NCI-H187 (cell line): ENCODE measurements at regions not wholly inside any gene's neighbourhood (a gene's known extent, or its start where the extent isn't known, plus 50 kb on each side); places are given as distances from the start of the nearest gene placed in this dataset.
"Not testable (repeated sequence)": the region's sequence is repeated elsewhere in the genome, so short reads cannot be mapped to it uniquely, and the experiment has no call there.

Experiments
- DNase-seq, 2 experiments: peaks; one replicate each; lab custom pipeline; 2025; lab: John Stamatoyannopoulos, UW

DNA sequence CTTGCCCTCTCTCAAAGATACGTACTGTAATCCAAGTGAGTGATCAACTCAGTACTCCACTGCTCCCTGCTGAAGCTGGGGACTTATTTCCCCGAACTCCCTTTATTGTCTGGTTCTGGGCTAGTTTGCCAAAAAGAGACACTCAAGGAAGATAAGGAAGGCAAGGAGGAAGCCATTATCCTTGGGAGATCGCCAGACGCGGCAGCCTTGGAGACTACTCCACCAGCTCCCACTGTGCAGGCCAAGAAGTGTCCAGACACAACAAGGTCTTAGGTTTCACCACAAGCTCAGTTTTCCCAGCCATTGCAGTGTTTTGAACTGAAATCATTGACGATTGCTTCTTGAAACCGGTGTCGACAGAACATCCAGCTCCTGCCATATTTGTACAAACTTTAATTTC, 439.6 kb upstream of the UBE2E3 start:
- no peak for DNase-seq

DNA sequence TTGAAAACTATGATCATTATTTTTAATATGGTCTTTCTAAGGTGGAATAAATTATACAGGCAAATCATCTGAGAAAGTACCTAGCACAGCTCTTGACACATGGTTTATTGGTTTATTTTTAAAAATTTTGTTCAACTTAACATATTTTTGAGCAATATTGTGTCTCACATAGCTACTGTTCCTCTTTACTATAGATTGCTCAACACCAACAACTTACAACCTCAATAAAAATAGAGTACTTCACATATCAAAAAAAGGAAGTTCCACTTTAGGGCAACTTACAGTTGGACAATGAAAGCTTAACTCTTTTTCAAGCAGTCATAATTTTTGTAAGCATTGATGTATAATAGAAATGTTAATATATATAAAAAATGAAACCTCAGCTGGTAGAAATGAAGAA, 440.9 kb upstream of the UBE2E3 start:
- no peak for DNase-seq

GRCh38 chr2:180535289-180535688, 445.1 kb upstream of the UBE2E3 start:
- no peak for DNase-seq

- not testable (repeated sequence) for DNase-seq
Observed at GRCh38 chr2:180531787-180532186, 448.6 kb upstream of the UBE2E3 start.

DNA sequence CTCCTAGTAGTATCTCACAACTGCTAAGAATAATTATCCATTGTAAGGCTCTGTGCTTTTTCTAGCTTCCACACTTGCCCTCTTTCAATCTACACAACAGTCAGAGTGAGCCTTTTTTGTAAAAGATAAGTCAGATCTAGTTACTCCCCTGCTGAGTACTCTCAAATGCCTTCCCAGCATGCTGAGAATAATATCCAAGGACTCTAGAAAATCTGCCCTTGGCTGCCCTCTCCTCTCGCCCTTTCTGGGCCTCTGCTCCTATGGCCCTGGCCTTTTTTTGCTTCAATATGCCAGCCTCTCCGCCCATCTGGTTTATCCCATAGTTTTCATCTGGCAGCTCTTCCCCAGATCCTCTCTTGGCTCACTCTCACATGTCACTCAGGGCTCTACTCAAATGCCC, 455.9 kb upstream of the UBE2E3 start:
- no peak for DNase-seq

GRCh38 chr2:180523621-180524340, 456.6 kb upstream of the UBE2E3 start:
- DNase-seq = no peak

GRCh38 chr2:180520921-180521581, 459.4 kb upstream of the UBE2E3 start:
- DNase-seq = no peak

DNA sequence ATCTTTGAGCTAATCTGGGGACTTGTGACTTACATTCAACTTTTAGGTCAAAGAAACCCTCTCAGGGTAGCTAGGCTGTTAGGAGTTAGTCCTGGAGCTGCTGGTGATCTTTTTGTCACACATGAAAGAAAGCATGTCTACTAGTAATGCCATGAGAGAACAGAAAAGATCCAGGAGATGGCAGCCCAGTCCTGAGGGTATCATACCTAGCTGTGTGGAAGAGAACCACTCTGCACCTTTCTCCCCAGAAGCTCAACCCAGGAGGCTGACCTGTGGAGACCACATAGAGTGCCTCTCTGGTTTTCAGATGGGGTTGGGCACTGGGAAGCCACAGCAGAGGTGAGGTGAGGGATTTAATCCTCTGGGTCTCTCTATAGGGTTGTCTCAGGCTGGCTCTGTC, 460.2 kb upstream of the UBE2E3 start:
- DNase-seq = no peak

- no peak for DNase-seq
Observed at GRCh38 chr2:180519276-180519675, 461.1 kb upstream of the UBE2E3 start.

GRCh38 chr2:180516232-180516631, 464.2 kb upstream of the UBE2E3 start:
- DNase-seq = no peak

GRCh38 chr2:180513389-180513788, 467.0 kb upstream of the UBE2E3 start:
- DNase-seq = no peak

DNA sequence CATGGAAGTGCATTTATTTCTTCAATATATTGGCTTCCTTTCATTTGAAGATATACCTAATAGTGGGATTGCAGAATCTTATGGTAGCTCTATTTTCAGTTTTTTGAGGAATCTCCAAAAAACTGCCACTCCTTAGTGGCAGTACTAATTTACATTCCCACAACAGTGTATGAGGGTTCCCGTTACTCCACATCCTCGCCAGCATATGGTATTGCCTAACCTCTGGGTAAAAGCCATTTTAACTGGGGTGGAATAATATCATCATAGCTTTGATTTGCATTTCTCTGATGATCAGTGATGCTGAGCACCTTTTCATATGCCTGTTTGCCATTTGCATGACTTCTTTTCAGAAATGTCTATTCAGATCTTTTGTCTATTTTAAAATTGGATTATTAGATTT, 471.9 kb upstream of the UBE2E3 start:
- no peak for DNase-seq

GRCh38 chr2:180507028-180507427, 473.4 kb upstream of the UBE2E3 start:
- DNase-seq = no peak

DNA sequence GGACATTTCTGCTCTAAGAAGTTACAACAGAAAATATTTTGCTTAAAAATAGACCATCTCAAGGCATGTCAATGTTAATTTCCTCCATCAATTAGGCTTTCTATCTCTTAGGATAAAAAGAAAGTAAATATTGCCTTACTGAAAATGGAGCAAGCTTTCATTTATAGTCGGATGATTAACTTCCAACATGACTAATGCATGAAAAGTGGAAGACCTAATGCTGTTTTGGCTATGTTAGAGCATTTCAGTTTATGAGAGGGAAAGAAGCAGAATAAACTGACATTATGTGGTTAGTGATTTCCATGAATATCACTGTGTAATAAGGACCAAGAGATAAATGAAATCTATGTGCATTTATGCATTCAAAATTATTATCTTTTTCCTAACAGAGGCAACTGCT, 475.2 kb upstream of the UBE2E3 start:
- DNase-seq = no peak

GRCh38 chr2:180497621-180498152, 482.7 kb upstream of the UBE2E3 start:
- DNase-seq = no peak

GRCh38 chr2:180495606-180496005, 484.8 kb upstream of the UBE2E3 start:
- no peak for DNase-seq

- no peak for DNase-seq
Observed at GRCh38 chr2:180494286-180494685, 486.1 kb upstream of the UBE2E3 start.

- no peak for DNase-seq
Observed at GRCh38 chr2:180482696-180483095, 475.6 kb upstream of the CWC22 start.

- DNase-seq = no peak
Observed at GRCh38 chr2:180481998-180482397, 474.9 kb upstream of the CWC22 start.

DNA sequence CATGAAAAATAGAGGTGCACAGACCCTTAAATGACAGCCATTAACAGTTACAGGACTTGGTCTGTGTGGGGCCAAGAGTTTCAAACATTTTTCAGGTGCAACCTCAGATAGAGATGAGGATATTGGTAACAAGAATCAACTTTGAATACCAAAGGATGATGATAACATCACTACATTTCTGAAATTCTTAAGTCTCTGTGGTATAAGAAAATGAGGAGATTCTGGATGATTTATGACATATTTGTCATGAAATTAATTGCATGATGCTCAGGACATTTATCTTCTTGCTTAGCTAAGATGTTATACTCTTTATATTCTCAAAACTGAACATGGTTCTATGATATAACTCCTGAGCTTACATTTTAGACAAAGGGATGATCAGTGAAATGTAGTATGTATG, 471.8 kb upstream of the CWC22 start:
- no peak for DNase-seq

DNA sequence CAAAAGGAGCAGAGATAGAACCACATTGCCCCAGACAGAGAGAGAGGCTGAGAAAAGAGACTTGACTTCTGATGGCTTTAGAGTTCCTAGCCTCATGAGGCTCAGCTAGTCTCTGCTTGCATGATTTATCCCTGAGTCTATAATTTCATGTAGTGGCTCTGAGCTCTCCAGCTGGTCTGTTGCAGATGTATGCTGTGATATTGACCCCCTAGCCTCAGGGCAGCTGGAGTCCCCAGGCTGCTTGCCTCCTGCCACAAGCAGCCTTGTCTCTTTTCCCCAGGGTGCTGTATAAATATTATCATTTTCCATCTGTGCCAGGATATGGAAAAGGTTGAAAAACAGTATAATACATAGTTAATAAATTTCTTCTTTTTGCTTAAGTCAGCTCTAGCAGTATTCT, 467.6 kb upstream of the CWC22 start:
- DNase-seq = no peak

- no peak for DNase-seq
Observed at GRCh38 chr2:180473456-180473855, 466.4 kb upstream of the CWC22 start.

- no peak for DNase-seq
Observed at GRCh38 chr2:180472133-180472532, 465.0 kb upstream of the CWC22 start.

GRCh38 chr2:180463608-180464007, 456.5 kb upstream of the CWC22 start:
- no peak for DNase-seq
